ENCODE measurements at regions not wholly inside any gene's neighbourhood (a gene's known extent, or its start where the extent isn't known, plus 50 kb on each side); places are given as distances from the start of the nearest gene placed in this dataset.

GRCh38 chr15:38857814-38858213 lies 293.2 kb upstream of the RASGRP1 start:
- TF ChIP-seq, protein P1, sequence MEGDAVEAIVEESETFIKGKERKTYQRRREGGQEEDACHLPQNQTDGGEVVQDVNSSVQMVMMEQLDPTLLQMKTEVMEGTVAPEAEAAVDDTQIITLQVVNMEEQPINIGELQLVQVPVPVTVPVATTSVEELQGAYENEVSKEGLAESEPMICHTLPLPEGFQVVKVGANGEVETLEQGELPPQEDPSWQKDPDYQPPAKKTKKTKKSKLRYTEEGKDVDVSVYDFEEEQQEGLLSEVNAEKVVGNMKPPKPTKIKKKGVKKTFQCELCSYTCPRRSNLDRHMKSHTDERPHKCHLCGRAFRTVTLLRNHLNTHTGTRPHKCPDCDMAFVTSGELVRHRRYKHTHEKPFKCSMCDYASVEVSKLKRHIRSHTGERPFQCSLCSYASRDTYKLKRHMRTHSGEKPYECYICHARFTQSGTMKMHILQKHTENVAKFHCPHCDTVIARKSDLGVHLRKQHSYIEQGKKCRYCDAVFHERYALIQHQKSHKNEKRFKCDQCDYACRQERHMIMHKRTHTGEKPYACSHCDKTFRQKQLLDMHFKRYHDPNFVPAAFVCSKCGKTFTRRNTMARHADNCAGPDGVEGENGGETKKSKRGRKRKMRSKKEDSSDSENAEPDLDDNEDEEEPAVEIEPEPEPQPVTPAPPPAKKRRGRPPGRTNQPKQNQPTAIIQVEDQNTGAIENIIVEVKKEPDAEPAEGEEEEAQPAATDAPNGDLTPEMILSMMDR (IDR thresholded peaks at IDR 0.05): no peak
- no peak for TF ChIP-seq EP300 (IDR thresholded peaks at IDR 0.05)
- TF ChIP-seq POLR2AphosphoS5 (IDR thresholded peaks at IDR 0.05): no peak
- no peak for TF ChIP-seq POLR2A (IDR thresholded peaks at IDR 0.05)
